IMR-90 (cell line): ENCODE measurements at regions not wholly inside any gene's neighbourhood (a gene's known extent, or its start where the extent isn't known, plus 50 kb on each side); places are given as distances from the start of the nearest gene placed in this dataset.

Source experiments
- ATAC-seq: fragments of 200-7000 bp; cut with Tn5 transposase; 2 replicates; pipeline ENCODE4 v1.9.1; 2020; ENCODE audit warnings: low read depth, mild to moderate bottlenecking, moderate library complexity
- BruUV-seq: library from RNA; stranded (reverse); fragments of 400-500 nt; replicated peaks from 2 replicates; lab custom pipeline; 2021; lab: Mats Ljungman, UMichigan
- CTCF ChIA-PET: fragments of 300-600 bp; formaldehyde crosslinking; extraction: SDS; loops from one replicate; lab custom pipeline; 2021; ENCODE audit warnings: antibody characterized with exemption; lab: Yijun Ruan, JAX
- POLR2A ChIA-PET: fragments of 300-600 bp; sonication (Branson Sonifier 250); formaldehyde crosslinking; loops from one replicate; lab custom pipeline; 2022; ENCODE audit warnings: antibody characterized with exemption; ENCODE audit not compliant: unreplicated experiment; lab: Charles Lee
- DNase-seq: peaks from one replicate; pipeline ENCODE4 v3.0.0; 2013
- H2AFZ ChIP-seq: replicated peaks from 2 replicates; pipeline ENCODE3; 2013; ENCODE audit warnings: low read length, mild to moderate bottlenecking; ENCODE audit not compliant: poor library complexity
- H2AK5ac ChIP-seq: 2 replicates; pipeline ENCODE4 v1.6.1; 2013; ENCODE audit warnings: low read depth, low read length, inconsistent platforms
- H2AK9ac ChIP-seq: replicated peaks from 2 replicates; pipeline ENCODE3; 2013; ENCODE audit warnings: mild to moderate bottlenecking, low read depth, low read length, moderate library complexity; ENCODE audit not compliant: poor library complexity
- H2BK120ac ChIP-seq: 2 replicates; pipeline ENCODE4 v1.6.1; 2013; ENCODE audit warnings: low read depth, low read length, inconsistent platforms
- H2BK15ac ChIP-seq: 3 replicates; pipeline ENCODE4 v1.6.1; 2013; ENCODE audit warnings: low read depth, low read length, inconsistent platforms
- H2BK20ac ChIP-seq: 2 replicates; pipeline ENCODE4 v1.6.1; 2013; ENCODE audit warnings: low read depth, mild to moderate bottlenecking, inconsistent platforms, low read length, moderate library complexity
- H2BK5ac ChIP-seq: 2 replicates; pipeline ENCODE4 v1.6.1; 2013; ENCODE audit warnings: mild to moderate bottlenecking, low read depth, low read length, inconsistent platforms; ENCODE audit not compliant: poor library complexity, severe bottlenecking
- H3K14ac ChIP-seq: replicated peaks from 2 replicates; pipeline ENCODE4 v1.6.1; 2013; ENCODE audit warnings: low read depth, low read length, inconsistent platforms
- H3K18ac ChIP-seq: 2 replicates; pipeline ENCODE4 v1.6.1; 2013; ENCODE audit warnings: low read depth, low read length, control low read depth
- H3K23ac ChIP-seq: 2 replicates; pipeline ENCODE4 v1.6.1; 2013; ENCODE audit warnings: low read depth, low read length, inconsistent platforms
- H3K27ac ChIP-seq: 2 replicates; pipeline ENCODE4 v1.5.1; 2013; ENCODE audit warnings: mild to moderate bottlenecking, control low read depth, low read length; ENCODE audit not compliant: insufficient read depth
- H3K27me3 ChIP-seq: 2 replicates; pipeline ENCODE4 v1.6.1; 2013; ENCODE audit warnings: low read length; ENCODE audit not compliant: control insufficient read depth, insufficient read depth
- H3K36me3 ChIP-seq: 2 replicates; pipeline ENCODE4 v1.6.1; 2013; ENCODE audit warnings: low read length, mixed read lengths; ENCODE audit not compliant: control insufficient read depth, insufficient read depth
- H3K4ac ChIP-seq: 2 replicates; pipeline ENCODE4 v1.6.1; 2013; ENCODE audit warnings: low read depth, low read length, inconsistent platforms
- H3K4me1 ChIP-seq: 2 replicates; pipeline ENCODE4 v1.6.1; 2013; ENCODE audit warnings: low read length, mixed read lengths; ENCODE audit not compliant: control insufficient read depth, insufficient read depth
- H3K4me2 ChIP-seq: 2 replicates; pipeline ENCODE4 v1.6.1; 2013; ENCODE audit warnings: low read depth, mild to moderate bottlenecking, control low read depth, low read length, moderate library complexity
- H3K4me3 ChIP-seq: 2 replicates; pipeline ENCODE4 v1.5.1; 2013; ENCODE audit warnings: low read depth, mild to moderate bottlenecking, control low read depth, low read length, moderate library complexity; ENCODE audit not compliant: insufficient read depth
- H3K56ac ChIP-seq: 2 replicates; pipeline ENCODE4 v1.6.1; 2013; ENCODE audit warnings: low read length, inconsistent platforms; ENCODE audit not compliant: insufficient read depth; ENCODE audit errors: extremely low read depth
- H3K79me1 ChIP-seq, 2 experiments: 2 replicates each; pipeline ENCODE4 v1.6.1; 2013; ENCODE audit warnings: low read length in 2 of 2, inconsistent platforms in 1 of 2, low read depth in 1 of 2
- H3K9ac ChIP-seq: 2 replicates; pipeline ENCODE4 v1.6.1; 2013; ENCODE audit warnings: low read depth, low read length, control low read depth
- H3K9me1 ChIP-seq: 2 replicates; pipeline ENCODE4 v1.6.1; 2013; ENCODE audit warnings: low read length, inconsistent platforms; ENCODE audit not compliant: insufficient read depth
- H3K9me3 ChIP-seq: 2 replicates; pipeline ENCODE4 v1.6.1; 2013; ENCODE audit warnings: low read length; ENCODE audit not compliant: control insufficient read depth, insufficient read depth
- H4K20me1 ChIP-seq: 2 replicates; pipeline ENCODE4 v1.6.1; 2013; ENCODE audit warnings: low read length, inconsistent platforms; ENCODE audit not compliant: insufficient read depth
- H4K5ac ChIP-seq: 2 replicates; pipeline ENCODE4 v1.6.1; 2013; ENCODE audit warnings: mild to moderate bottlenecking, low read depth, low read length, control low read depth
- H4K8ac ChIP-seq, 2 experiments: 2 replicates each; pipeline ENCODE4 v1.6.1; 2013; ENCODE audit warnings: low read depth in 2 of 2, low read length in 2 of 2, control low read depth in 1 of 2, inconsistent platforms in 1 of 2
- H4K91ac ChIP-seq: 2 replicates; pipeline ENCODE4 v1.6.1; 2013; ENCODE audit warnings: low read depth, low read length, inconsistent platforms; ENCODE audit not compliant: insufficient read depth
- BHLHE40 ChIP-seq: fragments of 150-350 bp; IDR thresholded peaks from 2 replicates; pipeline ENCODE4 v1.6.1; 2016; ENCODE audit warnings: mild to moderate bottlenecking, low read depth, low read length
- CEBPB ChIP-seq: IDR thresholded peaks from 2 replicates; pipeline ENCODE4 v1.6.1; 2012; ENCODE audit warnings: low read depth, low read length, improper control_type of control experiment
- CHD1 ChIP-seq: IDR thresholded peaks from 2 replicates; pipeline ENCODE4 v1.6.1; 2012; ENCODE audit warnings: low read depth, low read length, improper control_type of control experiment
- ELK1 ChIP-seq: fragments of 150-350 bp; IDR thresholded peaks from 2 replicates; pipeline ENCODE4 v1.6.1; 2016; ENCODE audit warnings: low read depth, mild to moderate bottlenecking, low read length, moderate library complexity, borderline replicate concordance
- FOS ChIP-seq: fragments of 150-350 bp; IDR thresholded peaks from 2 replicates; pipeline ENCODE4 v1.6.1; 2016; ENCODE audit warnings: low read depth, low read length
- MAFK ChIP-seq: IDR thresholded peaks from 2 replicates; pipeline ENCODE4 v1.6.1; 2012; ENCODE audit warnings: low read depth, low read length, improper control_type of control experiment
- MAZ ChIP-seq: IDR thresholded peaks from 2 replicates; pipeline ENCODE4 v1.6.1; 2012; ENCODE audit warnings: low read depth, mild to moderate bottlenecking, low read length, improper control_type of control experiment, moderate library complexity, borderline replicate concordance
- MXI1 ChIP-seq: IDR thresholded peaks from 2 replicates; pipeline ENCODE4 v1.6.1; 2012; ENCODE audit warnings: low read depth, mild to moderate bottlenecking, low read length, moderate library complexity, borderline replicate concordance
- NFE2L2 ChIP-seq: fragments of 150-350 bp; IDR thresholded peaks from 2 replicates; pipeline ENCODE4 v1.6.1; 2016; ENCODE audit warnings: low read depth, mild to moderate bottlenecking, low read length
- POLR2A ChIP-seq: IDR thresholded peaks from 2 replicates; pipeline ENCODE4 v1.6.1; 2012; ENCODE audit warnings: mild to moderate bottlenecking, low read depth, low read length
- RAD21 ChIP-seq: IDR thresholded peaks from 2 replicates; pipeline ENCODE4 v1.6.1; 2012; ENCODE audit warnings: low read length, improper control_type of control experiment
- RCOR1 ChIP-seq: IDR thresholded peaks from 2 replicates; pipeline ENCODE4 v1.6.1; 2012; ENCODE audit warnings: mild to moderate bottlenecking, low read length, improper control_type of control experiment; ENCODE audit not compliant: insufficient replicate concordance
- RFX5 ChIP-seq: IDR thresholded peaks from 2 replicates; pipeline ENCODE4 v1.8.0; 2012; ENCODE audit warnings: low read depth, mild to moderate bottlenecking, low read length, moderate library complexity
- SMC3 ChIP-seq: fragments of 150-350 bp; IDR thresholded peaks from 2 replicates; pipeline ENCODE4 v1.6.1; 2016; ENCODE audit warnings: low read depth, mild to moderate bottlenecking, antibody characterized with exemption, low read length, moderate library complexity
- USF2 ChIP-seq: fragments of 150-350 bp; IDR thresholded peaks from 2 replicates; pipeline ENCODE4 v1.6.1; 2017; ENCODE audit warnings: mild to moderate bottlenecking, antibody characterized with exemption, low read length, low read depth
- WGBS, 2 experiments: methylation state at CpG; one replicate each; pipeline versions ENCODE4 v1.1.5 to v1.1.7; 2013; ENCODE audit warnings: missing lambda C conversion rate in 2 of 2; ENCODE audit not compliant: insufficient read length in 1 of 2; ENCODE audit errors: extremely low coverage in 2 of 2; 5-methylcytosine and 5-hydroxymethylcytosine counted together
- dilution Hi-C: fragments of 300-500 bp; cut with HindIII; formaldehyde crosslinking; loops from one replicate; pipeline ENCODE4 v1.14.3; 2018; ENCODE audit warnings: low sequenced_read_pairs; ENCODE audit not compliant: unreplicated experiment
- in situ Hi-C: fragments of 300-500 bp; cut with MboI; formaldehyde crosslinking; loops from 3 replicates; pipeline ENCODE4 v1.14.3; 2019; ENCODE audit warnings: low sequenced_read_pairs, inconsistent platforms, mixed read lengths
- intact Hi-C: fragments of 100-400 bp; cut with micrococcal nuclease; formaldehyde crosslinking; loops from 2 replicates; pipeline ENCODE4 v1.10.0; 2022

GRCh38 chr14:38073641-38074040 is 134.1 kb upstream of the SSTR1 start:
- H3K9ac ChIP-seq = no peak overlapping the region
- H2AK5ac ChIP-seq = no peak overlapping the region
- no peak overlapping the region for H4K8ac ChIP-seq
- no peaks in the 10 kb centered on the region for H3K27me3 ChIP-seq
- no peak overlapping the region for H3K18ac ChIP-seq
- in situ Hi-C loops (no loop called here), intact Hi-C loops (no loop called here), dilution Hi-C loops (no loop called here)
- WGBS, 2 experiments = no CpG with 5 or more reads among the region's 4 CpGs
- H3K14ac ChIP-seq = no peak overlapping the region
- H4K91ac ChIP-seq = no peak overlapping the region
- no peak overlapping the region for H3K56ac ChIP-seq
- H3K23ac ChIP-seq = no peak overlapping the region
- H3K4ac ChIP-seq = no peak overlapping the region
- H2BK5ac ChIP-seq = no peak overlapping the region
- no peaks in the 10 kb centered on the region for H3K9me3 ChIP-seq
- no peak overlapping the region for H3K4me3 ChIP-seq
- H3K9me1 ChIP-seq = no peaks in the 10 kb centered on the region
- ChIA-PET POLR2A (no interaction called here), CTCF (no interaction called here)
- no peak overlapping the region for H4K5ac ChIP-seq
- no peak overlapping the region for H2AFZ ChIP-seq
- H2AK9ac ChIP-seq = no peak overlapping the region
- H3K4me1 ChIP-seq = no peaks in the 10 kb centered on the region
- H2BK20ac ChIP-seq = no peak overlapping the region
- TF ChIP-seq MAFK (no peak), MAZ (no peak), RCOR1 (no peak), CHD1 (no peak), RFX5 (no peak), NFE2L2 (no peak), USF2 (no peak), ELK1 (no peak), SMC3 (no peak), POLR2A (no peak), MXI1 (no peak), FOS (no peak), CEBPB (no peak), BHLHE40 (no peak), RAD21 (no peak)
- no peaks in the 10 kb centered on the region for H3K36me3 ChIP-seq
- H3K4me2 ChIP-seq = no peak overlapping the region
- ATAC-seq (no peak), DNase-seq (no peak)
- H2BK120ac ChIP-seq = no peak overlapping the region
- no TSS peak for BruUV-seq
- no peaks in the 10 kb centered on the region for H3K79me1 ChIP-seq
- no peak overlapping the region for H2BK15ac ChIP-seq
- no peaks in the 10 kb centered on the region for H4K20me1 ChIP-seq
- no peak overlapping the region for H3K27ac ChIP-seq
